ENCODE measurements at regions not wholly inside any gene's neighbourhood (a gene's known extent, or its start where the extent isn't known, plus 50 kb on each side); places are given as distances from the start of the nearest gene placed in this dataset.

DNA sequence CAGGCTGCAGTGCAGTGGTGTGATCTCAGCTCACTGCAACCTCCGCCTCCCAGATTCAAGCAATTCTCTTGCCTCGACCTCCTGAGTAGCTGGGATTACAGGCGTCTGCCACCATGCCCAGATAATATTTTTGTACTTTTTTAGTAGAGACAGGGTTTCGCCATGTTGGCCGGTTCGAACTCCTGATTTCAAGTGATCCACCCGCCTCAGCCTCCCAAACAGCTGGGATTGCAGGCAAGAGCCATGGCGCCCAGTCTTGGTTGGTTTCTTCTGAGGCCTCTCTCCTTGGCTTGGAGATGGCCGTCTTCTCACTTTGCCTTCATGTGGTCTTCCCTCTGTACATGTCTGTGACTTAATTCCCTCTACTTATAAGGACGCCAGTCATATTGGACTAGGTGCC is 254.6 kb downstream of the BUD13 start:
- TF ChIP-seq EZH2 (IDR thresholded peaks at IDR 0.05; ENCODE audit: insufficient read depth, poor library complexity, severe bottlenecking) = no peak
- TF ChIP-seq EZH2phosphoT487 (IDR thresholded peaks at IDR 0.05; ENCODE audit: insufficient read depth, low read depth) = no peak

Measured in GM23248 (cell line).